Mesenchymal stem cell (in vitro differentiated cells and primary cell): ENCODE measurements at regions not wholly inside any gene's neighbourhood (a gene's known extent, or its start where the extent isn't known, plus 50 kb on each side); places are given as distances from the start of the nearest gene placed in this dataset.

Experiments used
- DNase-seq: peaks from one replicate; pipeline ENCODE4 v3.0.0-alpha.2; 2013
- H2AFZ ChIP-seq: one replicate; pipeline ENCODE4 v1.6.1; 2013; ENCODE audit warnings: low read depth, mild to moderate bottlenecking, control low read depth, inconsistent platforms, low read length, moderate library complexity
- H2AK5ac ChIP-seq: 2 replicates; pipeline ENCODE4 v1.6.1; 2013; ENCODE audit warnings: low read length, moderate library complexity, mild to moderate bottlenecking, inconsistent platforms; ENCODE audit not compliant: severe bottlenecking
- H2BK120ac ChIP-seq: one replicate; pipeline ENCODE4 v1.6.1; 2013; ENCODE audit warnings: low read depth, mild to moderate bottlenecking, inconsistent platforms, low read length, moderate library complexity
- H2BK12ac ChIP-seq, 2 experiments: one replicate each; pipeline ENCODE4 v1.6.1; 2013; ENCODE audit warnings: inconsistent platforms in 2 of 2, low read length in 2 of 2, mild to moderate bottlenecking in 2 of 2, moderate library complexity in 2 of 2, control low read depth in 1 of 2
- H2BK15ac ChIP-seq: one replicate; pipeline ENCODE4 v1.6.1; 2013; ENCODE audit warnings: mild to moderate bottlenecking, low read depth, inconsistent platforms; ENCODE audit not compliant: poor library complexity, severe bottlenecking
- H2BK5ac ChIP-seq: 2 replicates; pipeline ENCODE4 v1.6.1; 2013; ENCODE audit warnings: low read depth, mild to moderate bottlenecking, low read length, control low read depth, inconsistent platforms; ENCODE audit not compliant: poor library complexity, severe bottlenecking
- H3K14ac ChIP-seq, 2 experiments: one replicate each; pipeline ENCODE4 v1.6.1; 2013; ENCODE audit warnings: inconsistent platforms in 2 of 2, low read length in 2 of 2, control low read depth in 1 of 2, mild to moderate bottlenecking in 1 of 2, moderate library complexity in 1 of 2
- H3K18ac ChIP-seq, 2 experiments: one replicate each; pipeline ENCODE4 v1.6.1; 2013; ENCODE audit warnings: inconsistent platforms in 2 of 2, low read length in 2 of 2, control low read depth in 1 of 2, low read depth in 1 of 2, mild to moderate bottlenecking in 1 of 2
- H3K23ac ChIP-seq, 2 experiments: one replicate each; pipeline ENCODE4 v1.6.1; 2013; ENCODE audit warnings: inconsistent platforms in 2 of 2, low read length in 2 of 2, mild to moderate bottlenecking in 2 of 2, moderate library complexity in 2 of 2, control low read depth in 1 of 2
- H3K27ac ChIP-seq: 2 replicates; pipeline ENCODE4 v1.5.1; 2013; ENCODE audit warnings: mild to moderate bottlenecking, moderate library complexity, low read length, control low read depth, inconsistent platforms; ENCODE audit not compliant: poor library complexity, severe bottlenecking
- H3K27me3 ChIP-seq, 2 experiments: 2 replicates each; pipeline versions ENCODE4 v1.6.1 to v1.7.0; 2013; ENCODE audit warnings: low read length in 2 of 2, mild to moderate bottlenecking in 2 of 2, moderate library complexity in 2 of 2, control low read depth in 1 of 2, inconsistent platforms in 1 of 2; ENCODE audit not compliant: control insufficient read depth in 1 of 2, insufficient read depth in 1 of 2
- H3K36me3 ChIP-seq, 2 experiments: 2 replicates each; pipeline versions ENCODE4 v1.6.1 to v1.7.0; 2013; ENCODE audit warnings: low read length in 2 of 2, control low read depth in 1 of 2, inconsistent platforms in 1 of 2, low read depth in 1 of 2, mild to moderate bottlenecking in 1 of 2; ENCODE audit not compliant: insufficient read depth in 2 of 2, control insufficient read depth in 1 of 2
- H3K4ac ChIP-seq, 2 experiments: one replicate each; pipeline ENCODE4 v1.6.1; 2013; ENCODE audit warnings: inconsistent platforms in 2 of 2, low read length in 2 of 2, mild to moderate bottlenecking in 2 of 2, moderate library complexity in 2 of 2, control low read depth in 1 of 2, low read depth in 1 of 2
- H3K4me1 ChIP-seq: 2 replicates; pipeline ENCODE4 v1.6.1; 2013; ENCODE audit warnings: low read depth, low read length, control low read depth; ENCODE audit not compliant: control insufficient read depth, insufficient read depth
- H3K4me2 ChIP-seq: 2 replicates; pipeline ENCODE4 v1.6.1; 2013; ENCODE audit warnings: low read length, mild to moderate bottlenecking, inconsistent platforms; ENCODE audit not compliant: poor library complexity, severe bottlenecking
- H3K4me3 ChIP-seq, 2 experiments: 2 replicates each; pipeline versions ENCODE4 v1.5.1 to v1.7.0; 2013; ENCODE audit warnings: low read length in 2 of 2, mild to moderate bottlenecking in 2 of 2, control low read depth in 1 of 2, low read depth in 1 of 2; ENCODE audit not compliant: insufficient read depth in 1 of 2
- H3K79me1 ChIP-seq: replicated peaks from 2 replicates; pipeline ENCODE4 v1.6.1; 2013; ENCODE audit warnings: mild to moderate bottlenecking, control low read depth, low read length, inconsistent platforms; ENCODE audit not compliant: poor library complexity, severe bottlenecking
- H3K9ac ChIP-seq: 2 replicates; pipeline ENCODE4 v1.7.0; 2013; ENCODE audit warnings: mild to moderate bottlenecking, low read length, moderate library complexity
- H3K9me3 ChIP-seq: 2 replicates; pipeline ENCODE4 v1.7.0; 2013; ENCODE audit warnings: mild to moderate bottlenecking, low read length; ENCODE audit not compliant: control insufficient read depth
- H4K8ac ChIP-seq: one replicate; pipeline ENCODE4 v1.6.1; 2013; ENCODE audit warnings: inconsistent platforms, mild to moderate bottlenecking, low read length, moderate library complexity
- H4K91ac ChIP-seq: one replicate; pipeline ENCODE4 v1.6.1; 2013; ENCODE audit warnings: mild to moderate bottlenecking, low read length, inconsistent platforms
- WGBS: methylation state at CpG from one replicate; pipeline ENCODE4 v1.1.7; 2013; ENCODE audit warnings: mixed read lengths; 5-methylcytosine and 5-hydroxymethylcytosine counted together

DNA sequence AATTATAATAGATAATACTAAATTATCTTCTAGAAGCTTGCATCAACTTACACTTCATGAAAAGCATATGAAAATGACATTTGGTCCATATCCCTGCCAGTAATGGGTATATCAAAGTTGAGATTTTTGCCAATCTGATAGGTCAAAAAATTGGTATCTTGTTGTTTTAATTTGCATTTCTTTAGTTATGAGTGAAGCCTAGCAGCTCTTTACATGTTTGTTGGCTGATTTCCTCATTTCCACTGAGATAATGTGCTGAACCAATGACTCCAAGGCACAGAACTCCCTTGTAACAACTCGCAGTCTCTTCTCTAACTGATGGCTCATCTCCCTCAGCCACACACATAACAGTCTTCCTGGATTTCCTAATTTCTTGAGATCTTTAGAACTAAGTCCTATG lies 175.3 kb upstream of the SESN3 start:
- Histone ChIP-seq H2BK15ac (no peak overlapping the region), H4K8ac (no peak overlapping the region), H2AK5ac (no peak overlapping the region), H2BK120ac (no peak overlapping the region), H3K4ac (no peak overlapping the region), H3K36me3 (no peaks in the 10 kb centered on the region), H3K14ac (no peak overlapping the region), H3K27me3 (no peaks in the 10 kb centered on the region), H3K4me2 (no peak overlapping the region), H4K91ac (no peak overlapping the region), H3K4me1 (no peaks in the 10 kb centered on the region), H3K4me3 (no peak overlapping the region), H3K79me1 (no peaks in the 10 kb centered on the region), H2BK5ac (no peak overlapping the region), H3K23ac (no peak overlapping the region), H3K9me3 (peaks cover 3% of the 10 kb centered on the region), H2AFZ (no peak overlapping the region), H2BK12ac (no peak overlapping the region), H3K18ac (no peak overlapping the region), H3K9ac (no peak overlapping the region), H3K27ac (no peak overlapping the region)
- no peak for DNase-seq
- 96% methylated on average over 1 of the region's 1 CpG for whole genome bisulfite sequencing

- no peak overlapping the region for H3K9ac ChIP-seq
- H3K79me1 ChIP-seq: no peaks in the 10 kb centered on the region
- H2BK15ac ChIP-seq: no peak overlapping the region
- H3K9me3 ChIP-seq: peaks cover 3% of the 10 kb centered on the region
- no peak overlapping the region for H3K23ac ChIP-seq
- no peak overlapping the region for H2BK120ac ChIP-seq
- H4K91ac ChIP-seq: peak overlapping the region; percentile 50
- H3K4me1 ChIP-seq: no peaks in the 10 kb centered on the region
- no peaks in the 10 kb centered on the region for H3K36me3 ChIP-seq
- H3K4me3 ChIP-seq: no peak overlapping the region
- H3K14ac ChIP-seq: no peak overlapping the region
- no peak overlapping the region for H3K18ac ChIP-seq
- H3K4me2 ChIP-seq: no peak overlapping the region
- no peak overlapping the region for H3K4ac ChIP-seq
- no peak for DNase-seq
- no peak overlapping the region for H2AK5ac ChIP-seq
- no peak overlapping the region for H4K8ac ChIP-seq
- H2BK12ac ChIP-seq: no peak overlapping the region
- H3K27me3 ChIP-seq: no peaks in the 10 kb centered on the region
- H2BK5ac ChIP-seq: no peak overlapping the region
- 80% methylated on average over 4 of the region's 4 CpGs for WGBS
- no peak overlapping the region for H3K27ac ChIP-seq
- H2AFZ ChIP-seq: no peak overlapping the region
Observed at GRCh38 chr11:95404370-95404769, 173.4 kb upstream of the SESN3 start.

GRCh38 chr11:95398437-95399112 lies 167.6 kb upstream of the SESN3 start:
- no peak overlapping the region for H2BK5ac ChIP-seq
- no peak overlapping the region for H3K9ac ChIP-seq
- H3K27ac ChIP-seq: no peak overlapping the region
- no peaks in the 10 kb centered on the region for H3K27me3 ChIP-seq
- no peak overlapping the region for H3K4ac ChIP-seq
- H3K9me3 ChIP-seq: peaks cover 18% of the 10 kb centered on the region
- no peak overlapping the region for H2BK15ac ChIP-seq
- H2BK12ac ChIP-seq: peak overlapping the region in 1 of 2 experiments; percentile 31
- H2AFZ ChIP-seq: no peak overlapping the region
- no peak overlapping the region for H3K14ac ChIP-seq
- no peak overlapping the region for H3K23ac ChIP-seq
- no peak overlapping the region for H2BK120ac ChIP-seq
- H4K91ac ChIP-seq: no peak overlapping the region
- H3K4me3 ChIP-seq: no peak overlapping the region
- H3K4me1 ChIP-seq: no peaks in the 10 kb centered on the region
- no peak overlapping the region for H3K4me2 ChIP-seq
- WGBS: 79% methylated on average over 2 of the region's 3 CpGs
- DNase-seq: peak; percentile 54
- H4K8ac ChIP-seq: no peak overlapping the region
- no peaks in the 10 kb centered on the region for H3K79me1 ChIP-seq
- peak overlapping the region; percentile 33 to 57 for H3K18ac ChIP-seq
- H3K36me3 ChIP-seq: no peaks in the 10 kb centered on the region
- H2AK5ac ChIP-seq: no peak overlapping the region

DNA sequence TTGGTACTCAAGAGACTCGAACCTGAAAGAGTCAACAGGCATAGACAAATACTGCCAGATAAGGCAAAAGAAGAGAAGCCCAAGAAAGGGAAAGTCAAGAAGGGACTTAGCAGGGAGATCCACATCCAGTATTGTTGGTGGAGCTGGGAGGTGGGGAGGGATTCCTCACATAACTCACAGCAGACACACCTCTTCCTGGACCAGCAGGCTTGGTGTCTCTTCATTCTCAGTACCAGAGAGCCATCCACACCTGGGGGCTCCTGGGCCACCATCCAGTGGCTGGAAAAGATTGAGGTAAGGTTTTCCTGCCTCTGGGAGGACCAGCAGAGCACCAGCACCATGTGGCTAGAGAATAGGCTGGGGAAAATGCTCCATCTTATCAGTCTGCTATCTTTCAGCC lies 161.6 kb upstream of the SESN3 start:
- Histone ChIP-seq H3K36me3 (no peaks in the 10 kb centered on the region), H3K4ac (no peak overlapping the region), H3K4me2 (no peak overlapping the region), H2AFZ (no peak overlapping the region), H2BK120ac (no peak overlapping the region), H3K9ac (no peak overlapping the region), H2BK5ac (no peak overlapping the region), H3K4me3 (no peak overlapping the region), H3K27ac (no peak overlapping the region), H3K4me1 (no peaks in the 10 kb centered on the region), H2BK12ac (no peak overlapping the region), H3K14ac (no peak overlapping the region), H3K79me1 (no peaks in the 10 kb centered on the region), H3K9me3 (peaks cover 14% of the 10 kb centered on the region), H2AK5ac (no peak overlapping the region), H4K8ac (no peak overlapping the region), H2BK15ac (no peak overlapping the region), H3K27me3 (no peaks in the 10 kb centered on the region), H3K18ac (no peak overlapping the region), H4K91ac (no peak overlapping the region), H3K23ac (no peak overlapping the region)
- 71% methylated on average over 1 of the region's 1 CpG for WGBS
- no peak for DNase-seq
